ENCODE measurements at regions not wholly inside any gene's neighbourhood (a gene's known extent, or its start where the extent isn't known, plus 50 kb on each side); places are given as distances from the start of the nearest gene placed in this dataset.

- no peak for TF ChIP-seq CTCF (IDR thresholded peaks at IDR 0.05; ENCODE audit: insufficient read depth, low read length)
- TF ChIP-seq POLR2AphosphoS5 (IDR thresholded peaks at IDR 0.05; ENCODE audit: low read depth): no peak
These were observed 61.1 kb downstream of the IRAG1 start for GRCh38 chr11:10632483-10632882.

Measured in HL-60 (cell line).